ENCODE measurements at regions not wholly inside any gene's neighbourhood (a gene's known extent, or its start where the extent isn't known, plus 50 kb on each side); places are given as distances from the start of the nearest gene placed in this dataset.

GRCh38 chr2:4628998-4629501 lies 925.7 kb downstream of the DCDC2C start:
- no peaks in the 10 kb centered on the region for H3K27me3 ChIP-seq (replicated peaks; ENCODE audit: insufficient read depth)
- no peak for DNase-seq
- TF ChIP-seq EZH2 (IDR thresholded peaks at IDR 0.05; ENCODE audit: insufficient read depth, poor library complexity, severe bottlenecking) (no peak), EZH2phosphoT487 (IDR thresholded peaks at IDR 0.05; ENCODE audit: insufficient read depth, low read depth) (no peak)
- no peaks in the 10 kb centered on the region for H3K9me2 ChIP-seq (ENCODE audit: insufficient read depth)
- H3K36me3 ChIP-seq (ENCODE audit: low read depth), result no peaks in the 10 kb centered on the region
- H2AFZ ChIP-seq, result no peak overlapping the region
- in situ Hi-C loops (cut with MboI), result no loop called here
- no peaks in the 10 kb centered on the region for H3F3A ChIP-seq (ENCODE audit: insufficient read depth)
- H3K27ac ChIP-seq, result no peak overlapping the region
- 20 to 22% methylated on average over 6 of the region's 6 CpGs for WGBS, 2 experiments (ENCODE audit: low coverage in 1 of 2, low lambda C conversion rate in 2 of 2, missing lambda C conversion rate in 2 of 2)
- no peaks in the 10 kb centered on the region for H3K4me1 ChIP-seq (ENCODE audit: insufficient read depth)
- H3K9me3 ChIP-seq (ENCODE audit: low read depth), result peaks cover 3% of the 10 kb centered on the region
- H3K4me3 ChIP-seq, result no peak overlapping the region
- H4K20me1 ChIP-seq (ENCODE audit: insufficient read depth), result no peaks in the 10 kb centered on the region
- H3K9ac ChIP-seq, result no peak overlapping the region
- H3K79me2 ChIP-seq (ENCODE audit: insufficient read depth), result no peaks in the 10 kb centered on the region
- no peak overlapping the region for H3K4me2 ChIP-seq (ENCODE audit: unreplicated experiment)

GRCh38 chr2:4635289-4635688 lies 931.9 kb downstream of the DCDC2C start:
- Histone ChIP-seq H3K4me1 (ENCODE audit: insufficient read depth) (no peaks in the 10 kb centered on the region), H3K36me3 (ENCODE audit: low read depth) (no peaks in the 10 kb centered on the region), H3K9ac (no peak overlapping the region), H3K9me2 (ENCODE audit: insufficient read depth) (no peaks in the 10 kb centered on the region), H3K27me3 (replicated peaks; ENCODE audit: insufficient read depth) (no peaks in the 10 kb centered on the region), H3K4me2 (ENCODE audit: unreplicated experiment) (no peak overlapping the region), H3F3A (ENCODE audit: insufficient read depth) (no peaks in the 10 kb centered on the region), H3K27ac (no peak overlapping the region), H3K4me3 (no peak overlapping the region), H3K79me2 (ENCODE audit: insufficient read depth) (no peaks in the 10 kb centered on the region), H2AFZ (no peak overlapping the region), H3K9me3 (ENCODE audit: low read depth) (peaks cover 3% of the 10 kb centered on the region), H4K20me1 (ENCODE audit: insufficient read depth) (no peaks in the 10 kb centered on the region)
- no peak for DNase-seq
- no peak for TF ChIP-seq EZH2 (IDR thresholded peaks at IDR 0.05; ENCODE audit: insufficient read depth, poor library complexity, severe bottlenecking)
- no peak for TF ChIP-seq EZH2phosphoT487 (IDR thresholded peaks at IDR 0.05; ENCODE audit: insufficient read depth, low read depth)
- 14% methylated on average over 4 of the region's 4 CpGs for WGBS, 2 experiments (ENCODE audit: low coverage in 1 of 2, low lambda C conversion rate in 2 of 2, missing lambda C conversion rate in 2 of 2)
- in situ Hi-C loops (cut with MboI), result no loop called here

GRCh38 chr2:4653991-4654390 lies 950.6 kb downstream of the DCDC2C start:
- H3K9ac ChIP-seq, result no peak overlapping the region
- H3F3A ChIP-seq (ENCODE audit: insufficient read depth), result no peaks in the 10 kb centered on the region
- H3K4me2 ChIP-seq (ENCODE audit: unreplicated experiment), result no peak overlapping the region
- no peaks in the 10 kb centered on the region for H3K79me2 ChIP-seq (ENCODE audit: insufficient read depth)
- in situ Hi-C loops (cut with MboI), result no loop called here
- no peaks in the 10 kb centered on the region for H3K4me1 ChIP-seq (ENCODE audit: insufficient read depth)
- no peaks in the 10 kb centered on the region for H3K36me3 ChIP-seq (ENCODE audit: low read depth)
- no peaks in the 10 kb centered on the region for H3K9me3 ChIP-seq (ENCODE audit: low read depth)
- WGBS, 2 experiments (ENCODE audit: low coverage in 1 of 2, low lambda C conversion rate in 2 of 2, missing lambda C conversion rate in 2 of 2), result 41 to 52% methylated on average over 1 of the region's 1 CpG
- H3K4me3 ChIP-seq, result no peak overlapping the region
- H3K27me3 ChIP-seq (replicated peaks; ENCODE audit: insufficient read depth), result no peaks in the 10 kb centered on the region
- H4K20me1 ChIP-seq (ENCODE audit: insufficient read depth), result no peaks in the 10 kb centered on the region
- no peaks in the 10 kb centered on the region for H3K9me2 ChIP-seq (ENCODE audit: insufficient read depth)
- DNase-seq, result no peak
- no peak overlapping the region for H3K27ac ChIP-seq
- H2AFZ ChIP-seq, result no peak overlapping the region
- TF ChIP-seq EZH2 (IDR thresholded peaks at IDR 0.05; ENCODE audit: insufficient read depth, poor library complexity, severe bottlenecking), result no peak
- TF ChIP-seq EZH2phosphoT487 (IDR thresholded peaks at IDR 0.05; ENCODE audit: insufficient read depth, low read depth), result no peak

- Histone ChIP-seq H4K20me1 (ENCODE audit: insufficient read depth) (no peaks in the 10 kb centered on the region), H3K9me3 (ENCODE audit: low read depth) (no peaks in the 10 kb centered on the region), H3K27me3 (replicated peaks; ENCODE audit: insufficient read depth) (no peaks in the 10 kb centered on the region), H3K27ac (no peak overlapping the region), H3K79me2 (ENCODE audit: insufficient read depth) (no peaks in the 10 kb centered on the region), H2AFZ (no peak overlapping the region), H3K9ac (no peak overlapping the region), H3K4me2 (ENCODE audit: unreplicated experiment) (no peak overlapping the region), H3K4me1 (ENCODE audit: insufficient read depth) (no peaks in the 10 kb centered on the region), H3K4me3 (no peak overlapping the region), H3K9me2 (ENCODE audit: insufficient read depth) (no peaks in the 10 kb centered on the region), H3K36me3 (ENCODE audit: low read depth) (no peaks in the 10 kb centered on the region), H3F3A (ENCODE audit: insufficient read depth) (no peaks in the 10 kb centered on the region)
- in situ Hi-C loops (cut with MboI), result no loop called here
- 34 to 38% methylated on average over 3 of the region's 3 CpGs for WGBS, 2 experiments (ENCODE audit: low coverage in 1 of 2, low lambda C conversion rate in 2 of 2, missing lambda C conversion rate in 2 of 2)
- TF ChIP-seq EZH2 (IDR thresholded peaks at IDR 0.05; ENCODE audit: insufficient read depth, poor library complexity, severe bottlenecking) (no peak), EZH2phosphoT487 (IDR thresholded peaks at IDR 0.05; ENCODE audit: insufficient read depth, low read depth) (no peak)
- no peak for DNase-seq
Observed at GRCh38 chr2:4656326-4656725, 953.0 kb downstream of the DCDC2C start.

Data from GM23248 (cell line).